Stimulated activated CD4-positive, alpha-beta T cell treated with anti-CD3 and anti-CD28 coated beads, Interleukin-1b, Interleukin-23, amount 100 ng/mL, for 48 hours (primary cell): ENCODE measurements at regions not wholly inside any gene's neighbourhood (a gene's known extent, or its start where the extent isn't known, plus 50 kb on each side); places are given as distances from the start of the nearest gene placed in this dataset.
"Not testable (repeated sequence)": the region's sequence is repeated elsewhere in the genome, so short reads cannot be mapped to it uniquely, and the experiment has no call there.

Experiments used
- DNase-seq: peaks from one replicate; pipeline ENCODE4 v3.0.0-alpha.2; 2020

- no peak for DNase-seq
Observed at GRCh38 chr1:243996223-243996622, 54.9 kb upstream of the ZBTB18 start.

GRCh38 chr1:243991650-243992049, 59.4 kb upstream of the ZBTB18 start:
- no peak for DNase-seq

GRCh38 chr1:243984788-243985187, 66.3 kb upstream of the ZBTB18 start:
- no peak for DNase-seq

- DNase-seq, result no peak
Observed at GRCh38 chr1:243982447-243983018, 68.5 kb upstream of the ZBTB18 start.

GRCh38 chr1:243980471-243980870, 70.6 kb upstream of the ZBTB18 start:
- no peak for DNase-seq

GRCh38 chr1:243980071-243980470, 71.0 kb upstream of the ZBTB18 start:
- no peak for DNase-seq

GRCh38 chr1:243979396-243979795, 71.7 kb upstream of the ZBTB18 start:
- DNase-seq, result no peak

- no peak for DNase-seq
Observed at GRCh38 chr1:243977094-243977493, 74.0 kb upstream of the ZBTB18 start.

GRCh38 chr1:243974451-243975292, 76.4 kb upstream of the ZBTB18 start:
- no peak for DNase-seq

- DNase-seq, result no peak
Observed at GRCh38 chr1:243973169-243973568, 77.9 kb upstream of the ZBTB18 start.

- DNase-seq, result no peak
Observed at GRCh38 chr1:243970077-243970476, 81.0 kb upstream of the ZBTB18 start.

- no peak for DNase-seq
Observed at GRCh38 chr1:243968413-243968812, 82.7 kb upstream of the ZBTB18 start.

GRCh38 chr1:243964915-243965314, 86.2 kb upstream of the ZBTB18 start:
- DNase-seq, result no peak

- DNase-seq, result no peak
Observed at GRCh38 chr1:243963571-243963970, 87.5 kb upstream of the ZBTB18 start.

- DNase-seq, result no peak
Observed at GRCh38 chr1:243962541-243962940, 88.5 kb upstream of the ZBTB18 start.

- DNase-seq, result no peak
Observed at GRCh38 chr1:243959998-243960397, 91.1 kb upstream of the ZBTB18 start.

GRCh38 chr1:243957141-243957540, 93.9 kb upstream of the ZBTB18 start:
- no peak for DNase-seq

- DNase-seq, result no peak
Observed at GRCh38 chr1:243956450-243956849, 94.6 kb upstream of the ZBTB18 start.

- DNase-seq, result not testable (repeated sequence)
Observed at GRCh38 chr1:243951207-243951606, 99.9 kb upstream of the ZBTB18 start.

GRCh38 chr1:243950166-243950565, 100.1 kb upstream of the AKT3 start:
- no peak for DNase-seq

GRCh38 chr1:243946946-243947345, 96.9 kb upstream of the AKT3 start:
- peak; percentile 19 for DNase-seq

GRCh38 chr1:243946253-243946652, 96.2 kb upstream of the AKT3 start:
- no peak for DNase-seq

- no peak for DNase-seq
Observed at GRCh38 chr1:243945727-243946126, 95.7 kb upstream of the AKT3 start.

- no peak for DNase-seq
Observed at GRCh38 chr1:243944429-243945160, 94.6 kb upstream of the AKT3 start.
